Liver (tissue), 8 donors: ENCODE measurements at regions not wholly inside any gene's neighbourhood (a gene's known extent, or its start where the extent isn't known, plus 50 kb on each side); places are given as distances from the start of the nearest gene placed in this dataset.

Experiments used
- DNase-seq: peaks from one replicate; pipeline ENCODE4 v3.0.0-alpha.2; 2017; ENCODE audit warnings: low spot score
- H3K27ac ChIP-seq, 2 donors: one replicate each; pipeline ENCODE4 v1.7.0; 2013; ENCODE audit warnings: inconsistent platforms in 2 of 2, low read length in 2 of 2, control low read depth in 1 of 2, low read depth in 1 of 2, mild to moderate bottlenecking in 1 of 2
- H3K27me3 ChIP-seq, 4 donors: one replicate each; pipeline versions ENCODE4 v1.6.1 to v1.7.0; 2013; ENCODE audit warnings: low read length in 3 of 4, inconsistent platforms in 1 of 4, mild to moderate bottlenecking in 1 of 4, moderate library complexity in 1 of 4; ENCODE audit not compliant: control insufficient read depth in 4 of 4, insufficient read depth in 4 of 4
- H3K36me3 ChIP-seq, 4 donors: one replicate each; pipeline versions ENCODE4 v1.6.1 to v1.7.0; 2013; ENCODE audit warnings: low read length in 3 of 4, mild to moderate bottlenecking in 3 of 4, low read depth in 1 of 4, moderate library complexity in 1 of 4; ENCODE audit not compliant: control insufficient read depth in 4 of 4, insufficient read depth in 3 of 4
- H3K4me1 ChIP-seq, 4 donors: one replicate each; pipeline versions ENCODE4 v1.6.1 to v1.7.0; 2013; ENCODE audit warnings: low read length in 3 of 4, mild to moderate bottlenecking in 3 of 4, moderate library complexity in 1 of 4; ENCODE audit not compliant: control insufficient read depth in 4 of 4, insufficient read depth in 4 of 4
- H3K4me3 ChIP-seq, 3 donors: one replicate each; pipeline versions ENCODE4 v1.6.1 to v1.7.0; 2013; ENCODE audit warnings: low read length in 3 of 3, control low read depth in 1 of 3, low read depth in 1 of 3, mild to moderate bottlenecking in 1 of 3
- H3K9ac ChIP-seq, 2 donors: one replicate each; pipeline ENCODE4 v1.7.0; 2013; ENCODE audit warnings: low read length in 2 of 2, mild to moderate bottlenecking in 2 of 2, moderate library complexity in 2 of 2, control low read depth in 1 of 2, low read depth in 1 of 2
- H3K9me3 ChIP-seq, 4 donors: one replicate each; pipeline versions ENCODE4 v1.6.1 to v1.7.0; 2013; ENCODE audit warnings: low read length in 3 of 4; ENCODE audit not compliant: control insufficient read depth in 4 of 4
- ATF3 ChIP-seq: IDR thresholded peaks from 2 replicates; pipeline ENCODE4 v1.6.1; 2016; ENCODE audit warnings: antibody characterized with exemption
- CTCF ChIP-seq: fragments of 150-350 bp; IDR thresholded peaks from 2 replicates; pipeline ENCODE4 v1.5.1; 2017; ENCODE audit warnings: improper control_type of control experiment, low read depth, low read length; ENCODE audit not compliant: missing input control
- FOXA1 ChIP-seq: IDR thresholded peaks from 2 replicates; pipeline ENCODE4 v1.6.1; 2016; ENCODE audit warnings: antibody characterized with exemption
- FOXA2 ChIP-seq: IDR thresholded peaks from 2 replicates; pipeline ENCODE4 v1.6.1; 2016; ENCODE audit warnings: antibody characterized with exemption
- HNF4A ChIP-seq, 2 donors: conservative IDR thresholded peaks; 2 replicates each; pipeline ENCODE4 v1.6.1; 2016; ENCODE audit warnings: antibody characterized with exemption in 2 of 2, mild to moderate bottlenecking in 2 of 2
- HNF4G ChIP-seq: IDR thresholded peaks from 2 replicates; pipeline ENCODE4 v1.6.1; 2016; ENCODE audit warnings: antibody characterized with exemption
- JUND ChIP-seq, 2 donors: IDR thresholded peaks; 2 replicates each; pipeline ENCODE4 v1.6.1; 2016; ENCODE audit warnings: antibody characterized with exemption in 2 of 2
- NR2F2 ChIP-seq: IDR thresholded peaks from 2 replicates; pipeline ENCODE4 v1.6.1; 2016; ENCODE audit warnings: antibody characterized with exemption
- RAD21 ChIP-seq, 2 donors: IDR thresholded peaks; 2 replicates each; pipeline ENCODE4 v1.6.1; 2016; ENCODE audit warnings: antibody characterized with exemption in 2 of 2, mild to moderate bottlenecking in 2 of 2
- REST ChIP-seq: IDR thresholded peaks from 2 replicates; pipeline ENCODE4 v1.6.1; 2016; ENCODE audit warnings: antibody characterized with exemption, mild to moderate bottlenecking
- RXRA ChIP-seq, 2 donors: IDR thresholded peaks; 2 replicates each; pipeline ENCODE4 v1.6.1; 2017 to 2018; ENCODE audit warnings: antibody characterized with exemption in 2 of 2, mild to moderate bottlenecking in 1 of 2
- TAF1 ChIP-seq: conservative IDR thresholded peaks from 2 replicates; pipeline ENCODE4 v1.6.1; 2016; ENCODE audit warnings: antibody characterized with exemption, mild to moderate bottlenecking
- YY1 ChIP-seq: IDR thresholded peaks from 2 replicates; pipeline ENCODE4 v1.6.1; 2016; ENCODE audit warnings: antibody characterized with exemption, mild to moderate bottlenecking
- WGBS: extraction: QIAGEN DNeasy Blood & Tissue Kit; methylation state at CpG from one replicate; pipeline ENCODE4 v1.1.7; 2013; 5-methylcytosine and 5-hydroxymethylcytosine counted together
- donor health status: healthy.
- donor health status: healthy.
- donor health status: healthy.
- donor health status: healthy.
- donor health status: healthy.

GRCh38 chr6:139743664-139744437 lies 369.4 kb upstream of the CITED2 start:
- Histone ChIP-seq H3K4me1 (peaks cover 0 to 5% (median 3%) of the 10 kb centered on the region in 4 donors), H3K27me3 (no peaks in the 10 kb centered on the region), H3K9me3 (no peaks in the 10 kb centered on the region), H3K4me3 (no peak overlapping the region), H3K36me3 (no peaks in the 10 kb centered on the region), H3K9ac (no peak overlapping the region), H3K27ac (no peak overlapping the region)
- no peak for DNase-seq
- TF ChIP-seq REST = peak; percentile 38
- no peak for TF ChIP-seq RXRA (IDR thresholded peaks at IDR 0.05)
- no peak for TF ChIP-seq ATF3
- peak; percentile 8 for TF ChIP-seq FOXA2
- TF ChIP-seq RAD21 (IDR thresholded peaks at IDR 0.05) = no peak
- TF ChIP-seq JUND (IDR thresholded peaks at IDR 0.05) = peak in 1 of 2 donors; percentile 29
- no peak for TF ChIP-seq CTCF
- TF ChIP-seq NR2F2 = no peak
- no peak for TF ChIP-seq HNF4G
- no peak for TF ChIP-seq TAF1
- peak in 1 of 2 donors; percentile 19 for TF ChIP-seq HNF4A (conservative IDR thresholded peaks at IDR 0.05)
- peak; percentile 39 for TF ChIP-seq YY1
- no peak for TF ChIP-seq FOXA1
- WGBS = 80% methylated on average over 3 of the region's 3 CpGs

- 56% methylated on average over 1 of the region's 1 CpG for WGBS
- H3K27me3 ChIP-seq = no peaks in the 10 kb centered on the region
- no peaks in the 10 kb centered on the region for H3K36me3 ChIP-seq
- no peak for TF ChIP-seq JUND (IDR thresholded peaks at IDR 0.05)
- H3K9me3 ChIP-seq = no peaks in the 10 kb centered on the region
- no peak overlapping the region for H3K4me3 ChIP-seq
- H3K9ac ChIP-seq = no peak overlapping the region
- DNase-seq = no peak
- no peak overlapping the region for H3K27ac ChIP-seq
- peaks cover 0 to 3% (median 0%) of the 10 kb centered on the region in 4 donors for H3K4me1 ChIP-seq
These were observed 368.2 kb upstream of the CITED2 start for GRCh38 chr6:139742671-139743070.
